ENCODE measurements at regions not wholly inside any gene's neighbourhood (a gene's known extent, or its start where the extent isn't known, plus 50 kb on each side); places are given as distances from the start of the nearest gene placed in this dataset.
"Not testable (repeated sequence)": the region's sequence is repeated elsewhere in the genome, so short reads cannot be mapped to it uniquely, and the experiment has no call there.

GRCh38 chr13:42445354-42445753 is 128.6 kb upstream of the TNFSF11 start:
- no peak for TF ChIP-seq FEZF1 (tag by site-specific recombination; IDR thresholded peaks at IDR 0.05)
- peak; percentile 88 for TF ChIP-seq SETDB1 (IDR thresholded peaks at IDR 0.05; ENCODE audit: insufficient read length, low read length)
- TF ChIP-seq PRDM2 (tag by site-specific recombination; IDR thresholded peaks at IDR 0.05; ENCODE audit: borderline replicate concordance) = no peak
- no peak for TF ChIP-seq ZBTB1 (tag by site-specific recombination; IDR thresholded peaks at IDR 0.05)
- Histone ChIP-seq H3K4me1 (ENCODE audit: control insufficient read depth, insufficient read depth, low read length) (no peaks in the 10 kb centered on the region), H3K36me3 (ENCODE audit: control insufficient read depth in 2 of 2, insufficient read depth in 1 of 2, low read length in 2 of 2) (no peaks in the 10 kb centered on the region), H3K9me3 (ENCODE audit: control insufficient read depth, insufficient read depth, low read depth, low read length) (no peaks in the 10 kb centered on the region), H3K27ac (ENCODE audit: extremely low read depth, low read depth, low read length) (no peak overlapping the region), H3K4me3 (ENCODE audit: low read depth, low read length) (no peak overlapping the region)
- ChIA-PET POLR2A (no interaction called here), CTCF (interaction anchor here (0.6 kb wide), 1 partner anchor 941 kb away, joined by 4 read pairs; no protein-coding TSS in a partner anchor)

DNA sequence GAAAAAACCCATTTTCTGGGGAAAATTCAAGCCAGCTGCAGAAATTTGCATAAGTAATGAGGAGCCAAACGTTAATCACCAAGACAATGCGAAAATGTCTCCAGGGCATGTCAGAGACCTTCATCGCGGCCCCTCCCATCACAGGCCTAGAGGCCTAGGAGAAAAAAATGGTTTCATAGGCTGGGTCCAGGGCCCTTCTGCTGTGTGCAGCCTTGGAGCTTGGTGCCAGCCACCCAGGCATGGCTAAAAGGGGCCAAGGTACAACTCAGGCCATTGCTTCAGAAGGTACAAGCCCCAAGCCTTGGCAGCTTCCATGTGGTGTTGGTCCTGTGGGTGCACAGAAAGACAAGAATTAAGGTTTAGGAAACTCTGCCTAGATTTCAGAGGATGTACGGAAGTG is 127.4 kb upstream of the TNFSF11 start:
- TF ChIP-seq ZNF585B (tag by site-specific recombination; IDR thresholded peaks at IDR 0.05) = peak; percentile 85
- POLR2A ChIA-PET; H3K36me3 ChIP-seq (ENCODE audit: control insufficient read depth in 2 of 2, insufficient read depth in 1 of 2, low read length in 2 of 2); H3K27ac ChIP-seq (ENCODE audit: extremely low read depth, low read depth, low read length); H3K9me3 ChIP-seq (ENCODE audit: control insufficient read depth, insufficient read depth, low read depth, low read length); H3K4me3 ChIP-seq (ENCODE audit: low read depth, low read length); H3K4me1 ChIP-seq (ENCODE audit: control insufficient read depth, insufficient read depth, low read length): not testable (repeated sequence)
- CTCF ChIA-PET = interaction anchor here (0.6 kb wide), 1 partner anchor 35 kb away, joined by 3 read pairs; no protein-coding TSS in a partner anchor

- ChIA-PET CTCF (no interaction called here), POLR2A (no interaction called here)
- no peak overlapping the region for H3K27ac ChIP-seq (ENCODE audit: extremely low read depth, low read depth, low read length)
- H3K9me3 ChIP-seq (ENCODE audit: control insufficient read depth, insufficient read depth, low read depth, low read length) = no peaks in the 10 kb centered on the region
- H3K4me1 ChIP-seq (ENCODE audit: control insufficient read depth, insufficient read depth, low read length) = no peaks in the 10 kb centered on the region
- H3K4me3 ChIP-seq (ENCODE audit: low read depth, low read length) = no peak overlapping the region
- no peak for TF ChIP-seq ZNF354C (tag by site-specific recombination; IDR thresholded peaks at IDR 0.05; ENCODE audit: borderline replicate concordance, low read depth)
- TF ChIP-seq ZSCAN30 (tag by site-specific recombination; IDR thresholded peaks at IDR 0.05) = no peak
- no peak for TF ChIP-seq ZNF843 (tag by site-specific recombination; IDR thresholded peaks at IDR 0.05)
- TF ChIP-seq ZNF24 (tag by site-specific recombination; IDR thresholded peaks at IDR 0.05) = no peak
- no peak for TF ChIP-seq ZNF596 (tag by site-specific recombination; IDR thresholded peaks at IDR 0.05)
- TF ChIP-seq, protein P1, sequence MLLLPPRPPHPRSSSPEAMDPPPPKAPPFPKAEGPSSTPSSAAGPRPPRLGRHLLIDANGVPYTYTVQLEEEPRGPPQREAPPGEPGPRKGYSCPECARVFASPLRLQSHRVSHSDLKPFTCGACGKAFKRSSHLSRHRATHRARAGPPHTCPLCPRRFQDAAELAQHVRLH (tag by site-specific recombination; IDR thresholded peaks at IDR 0.05) = no peak
- no peak for TF ChIP-seq ZNF221 (tag by site-specific recombination; IDR thresholded peaks at IDR 0.05; ENCODE audit: borderline replicate concordance)
- no peak for TF ChIP-seq ZNF350 (tag by site-specific recombination; IDR thresholded peaks at IDR 0.05)
- no peak for TF ChIP-seq ZNF529 (tag by site-specific recombination; IDR thresholded peaks at IDR 0.05; ENCODE audit: insufficient replicate concordance)
- no peak for TF ChIP-seq ZNF785 (tag by site-specific recombination; IDR thresholded peaks at IDR 0.05)
- TF ChIP-seq ZNF16 (tag by site-specific recombination; IDR thresholded peaks at IDR 0.05; ENCODE audit: low read depth) = no peak
- no peak for TF ChIP-seq ZNF140 (tag by site-specific recombination; IDR thresholded peaks at IDR 0.05)
- TF ChIP-seq MEIS1 (CRISPR knock-in tag; IDR thresholded peaks at IDR 0.05; ENCODE audit: borderline replicate concordance) = no peak
- no peak for TF ChIP-seq ZNF777 (tag by site-specific recombination; IDR thresholded peaks at IDR 0.05; ENCODE audit: borderline replicate concordance)
- no peak for TF ChIP-seq ZNF654 (tag by site-specific recombination; IDR thresholded peaks at IDR 0.05; ENCODE audit: low read depth)
- no peak for TF ChIP-seq ZNF335 (tag by site-specific recombination; conservative IDR thresholded peaks at IDR 0.05)
- no peak for TF ChIP-seq ZNF621 (tag by site-specific recombination; IDR thresholded peaks at IDR 0.05)
- no peak for TF ChIP-seq ZBTB17 (tag by site-specific recombination; IDR thresholded peaks at IDR 0.05)
- no peak for TF ChIP-seq IKZF3 (tag by site-specific recombination; IDR thresholded peaks at IDR 0.05)
- TF ChIP-seq ZNF501 (tag by site-specific recombination; IDR thresholded peaks at IDR 0.05) = no peak
- no peaks in the 10 kb centered on the region for H3K36me3 ChIP-seq (ENCODE audit: control insufficient read depth in 2 of 2, insufficient read depth in 1 of 2, low read length in 2 of 2)
These were observed 120.8 kb upstream of the TNFSF11 start for GRCh38 chr13:42453091-42453645.

Measured in HEK293 (cell line).